ENCODE measurements at regions not wholly inside any gene's neighbourhood (a gene's known extent, or its start where the extent isn't known, plus 50 kb on each side); places are given as distances from the start of the nearest gene placed in this dataset.
"Not testable (repeated sequence)": the region's sequence is repeated elsewhere in the genome, so short reads cannot be mapped to it uniquely, and the experiment has no call there.

GRCh38 chr5:38670878-38671277, 114.4 kb upstream of the LIFR start:
- Histone ChIP-seq H3K9me3 (no peaks in the 10 kb centered on the region), H3K27me3 (no peaks in the 10 kb centered on the region), H3K36me3 (no peaks in the 10 kb centered on the region), H3K4me1 (no peaks in the 10 kb centered on the region), H3K4me3 (no peak overlapping the region), H3K27ac (no peak overlapping the region)
- WGBS, result 50% methylated on average over 1 of the region's 1 CpG
- TF ChIP-seq POLR2A (IDR thresholded peaks at IDR 0.05), result no peak
- DNase-seq (ENCODE audit: low spot score in 2 of 2), result no peak

GRCh38 chr5:38672059-38672788, 115.8 kb upstream of the LIFR start:
- Histone ChIP-seq H3K27ac (no peak overlapping the region), H3K36me3 (no peaks in the 10 kb centered on the region), H3K27me3 (no peaks in the 10 kb centered on the region), H3K4me1 (no peaks in the 10 kb centered on the region), H3K4me3 (no peak overlapping the region), H3K9me3 (no peaks in the 10 kb centered on the region)
- TF ChIP-seq CTCF (IDR thresholded peaks at IDR 0.05), result no peak
- no peak for TF ChIP-seq POLR2A (IDR thresholded peaks at IDR 0.05)
- TF ChIP-seq EP300 (IDR thresholded peaks at IDR 0.05), result no peak
- TF ChIP-seq POLR2AphosphoS5 (IDR thresholded peaks at IDR 0.05), result no peak
- WGBS, result 75% methylated on average over 5 of the region's 5 CpGs
- no peak for DNase-seq (ENCODE audit: low spot score in 2 of 2)

GRCh38 chr5:38673671-38674071, 117.2 kb upstream of the LIFR start:
- H3K9me3 ChIP-seq, result no peaks in the 10 kb centered on the region
- TF ChIP-seq CTCF (IDR thresholded peaks at IDR 0.05), result no peak
- TF ChIP-seq EP300 (IDR thresholded peaks at IDR 0.05), result no peak
- no peak for TF ChIP-seq POLR2AphosphoS5 (IDR thresholded peaks at IDR 0.05)
- no peak for TF ChIP-seq POLR2A (IDR thresholded peaks at IDR 0.05)
- no peak overlapping the region for H3K27ac ChIP-seq
- no peaks in the 10 kb centered on the region for H3K4me1 ChIP-seq
- no peak for DNase-seq (ENCODE audit: low spot score in 2 of 2)
- no peaks in the 10 kb centered on the region for H3K36me3 ChIP-seq
- WGBS, result 97% methylated on average over 6 of the region's 6 CpGs
- no peak overlapping the region for H3K4me3 ChIP-seq
- no peaks in the 10 kb centered on the region for H3K27me3 ChIP-seq

GRCh38 chr5:38675443-38675842, 119.0 kb upstream of the LIFR start:
- H3K9me3 ChIP-seq, result no peaks in the 10 kb centered on the region
- WGBS, result 97% methylated on average over 2 of the region's 2 CpGs
- no peaks in the 10 kb centered on the region for H3K27me3 ChIP-seq
- no peak for DNase-seq (ENCODE audit: low spot score in 2 of 2)
- no peak overlapping the region for H3K27ac ChIP-seq
- no peaks in the 10 kb centered on the region for H3K4me1 ChIP-seq
- no peaks in the 10 kb centered on the region for H3K36me3 ChIP-seq
- no peak overlapping the region for H3K4me3 ChIP-seq
- TF ChIP-seq POLR2A (IDR thresholded peaks at IDR 0.05) (no peak), POLR2AphosphoS5 (IDR thresholded peaks at IDR 0.05) (no peak), CTCF (IDR thresholded peaks at IDR 0.05) (no peak), EP300 (IDR thresholded peaks at IDR 0.05) (no peak)

- TF ChIP-seq POLR2AphosphoS5 (IDR thresholded peaks at IDR 0.05) (no peak), POLR2A (IDR thresholded peaks at IDR 0.05) (no peak), CTCF (IDR thresholded peaks at IDR 0.05) (no peak), EP300 (IDR thresholded peaks at IDR 0.05) (no peak)
- WGBS, result 82% methylated on average over 2 of the region's 2 CpGs
- no peak overlapping the region for H3K4me3 ChIP-seq
- H3K9me3 ChIP-seq, result no peaks in the 10 kb centered on the region
- H3K27ac ChIP-seq, result no peak overlapping the region
- no peaks in the 10 kb centered on the region for H3K27me3 ChIP-seq
- DNase-seq (ENCODE audit: low spot score in 2 of 2), result no peak
- H3K36me3 ChIP-seq, result no peaks in the 10 kb centered on the region
- H3K4me1 ChIP-seq, result no peaks in the 10 kb centered on the region
These were observed 121.2 kb upstream of the LIFR start for GRCh38 chr5:38677636-38678035.

GRCh38 chr5:38678076-38678475, 121.6 kb upstream of the LIFR start:
- no peaks in the 10 kb centered on the region for H3K4me1 ChIP-seq
- TF ChIP-seq EP300 (IDR thresholded peaks at IDR 0.05) (no peak), POLR2A (IDR thresholded peaks at IDR 0.05) (no peak), POLR2AphosphoS5 (IDR thresholded peaks at IDR 0.05) (no peak), CTCF (IDR thresholded peaks at IDR 0.05) (no peak)
- WGBS, result 100% methylated on average over 1 of the region's 1 CpG

GRCh38 chr5:38678697-38679096, 122.3 kb upstream of the LIFR start:
- not testable (repeated sequence) for H3K27ac ChIP-seq; H3K9me3 ChIP-seq; H3K4me1 ChIP-seq; H3K36me3 ChIP-seq; H3K4me3 ChIP-seq; DNase-seq (ENCODE audit: low spot score in 2 of 2); H3K27me3 ChIP-seq
- 96% methylated on average over 7 of the region's 7 CpGs for WGBS

More at GRCh38 chr5:38678076-38678475, 121.6 kb upstream of the LIFR start:
- DNase-seq (ENCODE audit: low spot score in 2 of 2), result no peak
- Histone ChIP-seq H3K9me3 (no peaks in the 10 kb centered on the region), H3K27me3 (no peaks in the 10 kb centered on the region), H3K4me3 (no peak overlapping the region), H3K27ac (no peak overlapping the region), H3K36me3 (no peaks in the 10 kb centered on the region)
